H1 (cell line): ENCODE measurements at regions not wholly inside any gene's neighbourhood (a gene's known extent, or its start where the extent isn't known, plus 50 kb on each side); places are given as distances from the start of the nearest gene placed in this dataset.

ENCODE experiments used
- KDM5A ChIP-seq: fragments of 200-600 bp; IDR thresholded peaks from 2 replicates; pipeline ENCODE4 v1.7.1; 2012; ENCODE audit warnings: mild to moderate bottlenecking, low read length, inconsistent platforms, mixed read lengths
- TF ChIP-seq, protein P1 (sequence below): fragments of 300-600 bp; sonication (generic); IDR thresholded peaks from 2 replicates; pipeline ENCODE4 v1.7.1; 2012; ENCODE audit warnings: low read length, moderate library complexity, mild to moderate bottlenecking, inconsistent platforms; ENCODE audit not compliant: insufficient replicate concordance

DNA sequence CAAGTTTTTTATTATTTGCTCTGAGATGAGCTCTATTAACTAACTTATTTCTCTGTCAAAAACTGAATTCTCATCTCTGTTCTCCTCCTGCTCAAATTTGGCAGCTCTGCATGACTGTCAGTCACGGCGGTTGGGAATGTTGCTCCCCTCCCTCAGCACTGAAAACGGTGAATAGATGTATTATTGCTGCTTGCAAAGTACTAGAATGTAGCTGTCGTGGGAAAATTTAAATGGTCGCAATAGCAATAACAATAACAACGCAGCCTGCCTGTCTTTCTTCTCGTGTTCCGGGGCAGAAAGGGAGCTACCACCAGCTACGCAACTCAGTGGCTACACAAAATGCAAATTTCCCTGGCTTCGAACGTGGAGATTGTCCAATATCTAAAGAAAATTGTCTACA lies 125.6 kb upstream of the FRY start (continued):
- TF ChIP-seq, protein P1, sequence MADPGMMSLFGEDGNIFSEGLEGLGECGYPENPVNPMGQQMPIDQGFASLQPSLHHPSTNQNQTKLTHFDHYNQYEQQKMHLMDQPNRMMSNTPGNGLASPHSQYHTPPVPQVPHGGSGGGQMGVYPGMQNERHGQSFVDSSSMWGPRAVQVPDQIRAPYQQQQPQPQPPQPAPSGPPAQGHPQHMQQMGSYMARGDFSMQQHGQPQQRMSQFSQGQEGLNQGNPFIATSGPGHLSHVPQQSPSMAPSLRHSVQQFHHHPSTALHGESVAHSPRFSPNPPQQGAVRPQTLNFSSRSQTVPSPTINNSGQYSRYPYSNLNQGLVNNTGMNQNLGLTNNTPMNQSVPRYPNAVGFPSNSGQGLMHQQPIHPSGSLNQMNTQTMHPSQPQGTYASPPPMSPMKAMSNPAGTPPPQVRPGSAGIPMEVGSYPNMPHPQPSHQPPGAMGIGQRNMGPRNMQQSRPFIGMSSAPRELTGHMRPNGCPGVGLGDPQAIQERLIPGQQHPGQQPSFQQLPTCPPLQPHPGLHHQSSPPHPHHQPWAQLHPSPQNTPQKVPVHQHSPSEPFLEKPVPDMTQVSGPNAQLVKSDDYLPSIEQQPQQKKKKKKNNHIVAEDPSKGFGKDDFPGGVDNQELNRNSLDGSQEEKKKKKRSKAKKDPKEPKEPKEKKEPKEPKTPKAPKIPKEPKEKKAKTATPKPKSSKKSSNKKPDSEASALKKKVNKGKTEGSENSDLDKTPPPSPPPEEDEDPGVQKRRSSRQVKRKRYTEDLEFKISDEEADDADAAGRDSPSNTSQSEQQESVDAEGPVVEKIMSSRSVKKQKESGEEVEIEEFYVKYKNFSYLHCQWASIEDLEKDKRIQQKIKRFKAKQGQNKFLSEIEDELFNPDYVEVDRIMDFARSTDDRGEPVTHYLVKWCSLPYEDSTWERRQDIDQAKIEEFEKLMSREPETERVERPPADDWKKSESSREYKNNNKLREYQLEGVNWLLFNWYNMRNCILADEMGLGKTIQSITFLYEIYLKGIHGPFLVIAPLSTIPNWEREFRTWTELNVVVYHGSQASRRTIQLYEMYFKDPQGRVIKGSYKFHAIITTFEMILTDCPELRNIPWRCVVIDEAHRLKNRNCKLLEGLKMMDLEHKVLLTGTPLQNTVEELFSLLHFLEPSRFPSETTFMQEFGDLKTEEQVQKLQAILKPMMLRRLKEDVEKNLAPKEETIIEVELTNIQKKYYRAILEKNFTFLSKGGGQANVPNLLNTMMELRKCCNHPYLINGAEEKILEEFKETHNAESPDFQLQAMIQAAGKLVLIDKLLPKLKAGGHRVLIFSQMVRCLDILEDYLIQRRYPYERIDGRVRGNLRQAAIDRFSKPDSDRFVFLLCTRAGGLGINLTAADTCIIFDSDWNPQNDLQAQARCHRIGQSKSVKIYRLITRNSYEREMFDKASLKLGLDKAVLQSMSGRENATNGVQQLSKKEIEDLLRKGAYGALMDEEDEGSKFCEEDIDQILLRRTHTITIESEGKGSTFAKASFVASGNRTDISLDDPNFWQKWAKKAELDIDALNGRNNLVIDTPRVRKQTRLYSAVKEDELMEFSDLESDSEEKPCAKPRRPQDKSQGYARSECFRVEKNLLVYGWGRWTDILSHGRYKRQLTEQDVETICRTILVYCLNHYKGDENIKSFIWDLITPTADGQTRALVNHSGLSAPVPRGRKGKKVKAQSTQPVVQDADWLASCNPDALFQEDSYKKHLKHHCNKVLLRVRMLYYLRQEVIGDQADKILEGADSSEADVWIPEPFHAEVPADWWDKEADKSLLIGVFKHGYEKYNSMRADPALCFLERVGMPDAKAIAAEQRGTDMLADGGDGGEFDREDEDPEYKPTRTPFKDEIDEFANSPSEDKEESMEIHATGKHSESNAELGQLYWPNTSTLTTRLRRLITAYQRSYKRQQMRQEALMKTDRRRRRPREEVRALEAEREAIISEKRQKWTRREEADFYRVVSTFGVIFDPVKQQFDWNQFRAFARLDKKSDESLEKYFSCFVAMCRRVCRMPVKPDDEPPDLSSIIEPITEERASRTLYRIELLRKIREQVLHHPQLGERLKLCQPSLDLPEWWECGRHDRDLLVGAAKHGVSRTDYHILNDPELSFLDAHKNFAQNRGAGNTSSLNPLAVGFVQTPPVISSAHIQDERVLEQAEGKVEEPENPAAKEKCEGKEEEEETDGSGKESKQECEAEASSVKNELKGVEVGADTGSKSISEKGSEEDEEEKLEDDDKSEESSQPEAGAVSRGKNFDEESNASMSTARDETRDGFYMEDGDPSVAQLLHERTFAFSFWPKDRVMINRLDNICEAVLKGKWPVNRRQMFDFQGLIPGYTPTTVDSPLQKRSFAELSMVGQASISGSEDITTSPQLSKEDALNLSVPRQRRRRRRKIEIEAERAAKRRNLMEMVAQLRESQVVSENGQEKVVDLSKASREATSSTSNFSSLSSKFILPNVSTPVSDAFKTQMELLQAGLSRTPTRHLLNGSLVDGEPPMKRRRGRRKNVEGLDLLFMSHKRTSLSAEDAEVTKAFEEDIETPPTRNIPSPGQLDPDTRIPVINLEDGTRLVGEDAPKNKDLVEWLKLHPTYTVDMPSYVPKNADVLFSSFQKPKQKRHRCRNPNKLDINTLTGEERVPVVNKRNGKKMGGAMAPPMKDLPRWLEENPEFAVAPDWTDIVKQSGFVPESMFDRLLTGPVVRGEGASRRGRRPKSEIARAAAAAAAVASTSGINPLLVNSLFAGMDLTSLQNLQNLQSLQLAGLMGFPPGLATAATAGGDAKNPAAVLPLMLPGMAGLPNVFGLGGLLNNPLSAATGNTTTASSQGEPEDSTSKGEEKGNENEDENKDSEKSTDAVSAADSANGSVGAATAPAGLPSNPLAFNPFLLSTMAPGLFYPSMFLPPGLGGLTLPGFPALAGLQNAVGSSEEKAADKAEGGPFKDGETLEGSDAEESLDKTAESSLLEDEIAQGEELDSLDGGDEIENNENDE: no peak
- no peak for TF ChIP-seq KDM5A
- TF ChIP-seq, all 59 proteins: peak for 0
